H1 (cell line): ENCODE measurements at regions not wholly inside any gene's neighbourhood (a gene's known extent, or its start where the extent isn't known, plus 50 kb on each side); places are given as distances from the start of the nearest gene placed in this dataset.

Source experiments
- CTCF ChIA-PET: fragments of 300-600 bp; sonication (Branson Sonifier 250); formaldehyde crosslinking; loops from one replicate; lab custom pipeline; 2021; ENCODE audit not compliant: partially characterized antibody; lab: Charles Lee
- POLR2A ChIA-PET: fragments of 300-600 bp; sonication (Branson Sonifier 250); formaldehyde crosslinking; loops from one replicate; lab custom pipeline; 2021; ENCODE audit warnings: inconsistent platforms; ENCODE audit not compliant: partially characterized antibody; lab: Charles Lee
- DNase-seq, 2 experiments: peaks; one replicate each; pipeline versions ENCODE4 v3.0.0 to v3.0.0-alpha.2; 2010 to 2022; ENCODE audit warnings: low spot score in 2 of 2, low read depth in 1 of 2, mixed read lengths in 1 of 2
- FAIRE-seq: peaks from 2 replicates; lab custom pipeline; 2011; peaks lifted over from hg19 to GRCh38; lab: Jason Lieb, UNC
- H2AFZ ChIP-seq: 2 replicates; pipeline ENCODE4 v1.8.1; 2012; ENCODE audit warnings: low read length, inconsistent platforms
- H2AK5ac ChIP-seq: 2 replicates; pipeline ENCODE4 v1.6.1; 2013; ENCODE audit warnings: low read depth, low read length
- H2BK120ac ChIP-seq: replicated peaks from 2 replicates; pipeline ENCODE3; 2013; ENCODE audit warnings: low read depth, low read length, inconsistent platforms
- H2BK12ac ChIP-seq: 2 replicates; pipeline ENCODE4 v1.6.1; 2013; ENCODE audit warnings: low read depth, low read length
- H2BK15ac ChIP-seq: 2 replicates; pipeline ENCODE4 v1.6.1; 2013; ENCODE audit warnings: low read length
- H2BK20ac ChIP-seq: 2 replicates; pipeline ENCODE4 v1.6.1; 2013; ENCODE audit warnings: low read length
- H2BK5ac ChIP-seq: 2 replicates; pipeline ENCODE4 v1.6.1; 2013; ENCODE audit warnings: low read depth, low read length
- H3K14ac ChIP-seq: 2 replicates; pipeline ENCODE4 v1.6.1; 2013; ENCODE audit warnings: inconsistent platforms; ENCODE audit not compliant: insufficient read length
- H3K18ac ChIP-seq: 2 replicates; pipeline ENCODE4 v1.6.1; 2013; ENCODE audit warnings: low read length; ENCODE audit errors: extremely low read depth
- H3K23ac ChIP-seq: 2 replicates; pipeline ENCODE4 v1.6.1; 2013; ENCODE audit warnings: inconsistent platforms; ENCODE audit not compliant: insufficient read length
- H3K23me2 ChIP-seq: 2 replicates; pipeline ENCODE4 v1.6.1; 2013; ENCODE audit warnings: low read depth, low read length
- H3K27ac ChIP-seq: 2 replicates; pipeline ENCODE4 v1.6.1; 2011; ENCODE audit warnings: low read depth, low read length, inconsistent platforms
- H3K27me3 ChIP-seq, 4 experiments: replicated peaks in 1 of 4; 1 replicate in 1 of 4; 2 replicates in 3 of 4; pipeline versions ENCODE4 v1.6.1 to v1.8.1; 2011 to 2013; ENCODE audit warnings: low read length in 3 of 4, mild to moderate bottlenecking in 3 of 4, inconsistent platforms in 2 of 4, mixed read lengths in 2 of 4, moderate library complexity in 1 of 4; ENCODE audit not compliant: control insufficient read depth in 3 of 4, insufficient read depth in 3 of 4; ENCODE audit errors: extremely low read depth in 1 of 4
- H3K36me3 ChIP-seq, 4 experiments: 2 replicates each; pipeline versions ENCODE4 v1.6.1 to v1.8.1; 2011 to 2013; ENCODE audit warnings: mild to moderate bottlenecking in 4 of 4, low read length in 3 of 4, moderate library complexity in 2 of 4, control low read depth in 1 of 4, inconsistent platforms in 1 of 4; ENCODE audit not compliant: insufficient read depth in 4 of 4, control insufficient read depth in 2 of 4
- H3K4ac ChIP-seq: replicated peaks from 2 replicates; pipeline ENCODE3; 2013; ENCODE audit warnings: low read length, low read depth, mixed read lengths, inconsistent platforms; ENCODE audit not compliant: insufficient read length
- H3K4me1 ChIP-seq, 4 experiments: replicated peaks in 1 of 4; 1 replicate in 1 of 4; 2 replicates in 3 of 4; pipeline versions ENCODE4 v1.6.1 to v1.8.1; 2011 to 2013; ENCODE audit warnings: low read length in 3 of 4, inconsistent platforms in 2 of 4, mixed read lengths in 1 of 4; ENCODE audit not compliant: insufficient read depth in 4 of 4, control insufficient read depth in 3 of 4
- H3K4me2 ChIP-seq, 2 experiments: 2 replicates each; pipeline versions ENCODE4 v1.6.1 to v1.8.1; 2011 to 2013; ENCODE audit warnings: low read depth in 2 of 2, low read length in 2 of 2, control low read depth in 1 of 2, inconsistent platforms in 1 of 2, mild to moderate bottlenecking in 1 of 2; ENCODE audit not compliant: insufficient read depth in 1 of 2
- H3K4me3 ChIP-seq, 4 experiments: fragments of 200-600, 300-600 bp in 1 of 4; sonication (generic), shearing (Covaris generic), sonication (Bioruptor Twin) in 1 of 4; 2 replicates each; pipeline versions ENCODE4 v1.5.1 to v1.8.1; 2011 to 2016; ENCODE audit warnings: low read length in 4 of 4, low read depth in 3 of 4, control low read depth in 2 of 4, inconsistent platforms in 2 of 4, mild to moderate bottlenecking in 2 of 4, mixed read lengths in 1 of 4, moderate library complexity in 1 of 4; ENCODE audit not compliant: insufficient read depth in 2 of 4; ENCODE audit errors: extremely low read depth in 1 of 4
- H3K56ac ChIP-seq: replicated peaks from 2 replicates; pipeline ENCODE3; 2013; ENCODE audit warnings: low read depth, mild to moderate bottlenecking, mixed read lengths, low read length, inconsistent platforms; ENCODE audit not compliant: insufficient read length
- H3K79me1 ChIP-seq: 2 replicates; pipeline ENCODE4 v1.6.1; 2013; ENCODE audit warnings: low read depth, low read length, control low read depth
- H3K79me2 ChIP-seq, 2 experiments: 2 replicates each; pipeline versions ENCODE4 v1.6.1 to v1.8.1; 2012 to 2013; ENCODE audit warnings: low read length in 2 of 2, mild to moderate bottlenecking in 2 of 2, inconsistent platforms in 1 of 2; ENCODE audit not compliant: insufficient read depth in 2 of 2, control insufficient read depth in 1 of 2
- H3K9ac ChIP-seq, 4 experiments: replicated peaks in 1 of 4; 1 replicate in 1 of 4; 2 replicates in 3 of 4; pipeline versions ENCODE4 v1.6.1 to v1.8.1; 2011 to 2013; ENCODE audit warnings: low read depth in 3 of 4, low read length in 3 of 4, control low read depth in 2 of 4, mild to moderate bottlenecking in 2 of 4, moderate library complexity in 2 of 4, inconsistent platforms in 1 of 4; ENCODE audit errors: extremely low read depth in 1 of 4
- H3K9me3 ChIP-seq, 2 experiments: 2 replicates each; pipeline versions ENCODE4 v1.6.1 to v1.8.1; 2012 to 2013; ENCODE audit warnings: mild to moderate bottlenecking in 2 of 2, moderate library complexity in 2 of 2, control low read depth in 1 of 2, inconsistent platforms in 1 of 2, low read depth in 1 of 2, low read length in 1 of 2, mixed read lengths in 1 of 2; ENCODE audit not compliant: insufficient read depth in 2 of 2
- H4K20me1 ChIP-seq, 2 experiments: replicated peaks in 1 of 2; 2 replicates each; pipeline versions ENCODE3 to v1.8.1; 2011 to 2013; ENCODE audit warnings: inconsistent platforms in 2 of 2, low read length in 2 of 2, mild to moderate bottlenecking in 1 of 2; ENCODE audit not compliant: insufficient read depth in 2 of 2, control insufficient read depth in 1 of 2
- H4K5ac ChIP-seq: 2 replicates; pipeline ENCODE4 v1.6.1; 2013; ENCODE audit warnings: low read length, low read depth, mixed read lengths, inconsistent platforms; ENCODE audit not compliant: insufficient read length
- H4K8ac ChIP-seq: 2 replicates; pipeline ENCODE4 v1.8.0; 2013; ENCODE audit warnings: mild to moderate bottlenecking, moderate library complexity, low read length, inconsistent platforms; ENCODE audit not compliant: insufficient read depth; ENCODE audit errors: extremely low read depth
- H4K91ac ChIP-seq: replicated peaks from 2 replicates; pipeline ENCODE3; 2013; ENCODE audit warnings: low read length, mixed read lengths, inconsistent platforms; ENCODE audit not compliant: insufficient read length
- RXRA ChIP-seq: IDR thresholded peaks from 2 replicates; pipeline ENCODE4 v1.6.1; 2011; ENCODE audit warnings: low read depth, mild to moderate bottlenecking, low read length, moderate library complexity; ENCODE audit not compliant: insufficient read depth
- SUZ12 ChIP-seq: fragments of 200-600 bp; sonication (generic); IDR thresholded peaks from 2 replicates; pipeline ENCODE4 v1.6.1; 2012; ENCODE audit warnings: mild to moderate bottlenecking, inconsistent platforms, low read length, moderate library complexity, mixed read lengths
- TBP ChIP-seq: IDR thresholded peaks from 2 replicates; pipeline ENCODE4 v1.6.1; 2011; ENCODE audit warnings: low read depth, low read length, improper control_type of control experiment

DNA sequence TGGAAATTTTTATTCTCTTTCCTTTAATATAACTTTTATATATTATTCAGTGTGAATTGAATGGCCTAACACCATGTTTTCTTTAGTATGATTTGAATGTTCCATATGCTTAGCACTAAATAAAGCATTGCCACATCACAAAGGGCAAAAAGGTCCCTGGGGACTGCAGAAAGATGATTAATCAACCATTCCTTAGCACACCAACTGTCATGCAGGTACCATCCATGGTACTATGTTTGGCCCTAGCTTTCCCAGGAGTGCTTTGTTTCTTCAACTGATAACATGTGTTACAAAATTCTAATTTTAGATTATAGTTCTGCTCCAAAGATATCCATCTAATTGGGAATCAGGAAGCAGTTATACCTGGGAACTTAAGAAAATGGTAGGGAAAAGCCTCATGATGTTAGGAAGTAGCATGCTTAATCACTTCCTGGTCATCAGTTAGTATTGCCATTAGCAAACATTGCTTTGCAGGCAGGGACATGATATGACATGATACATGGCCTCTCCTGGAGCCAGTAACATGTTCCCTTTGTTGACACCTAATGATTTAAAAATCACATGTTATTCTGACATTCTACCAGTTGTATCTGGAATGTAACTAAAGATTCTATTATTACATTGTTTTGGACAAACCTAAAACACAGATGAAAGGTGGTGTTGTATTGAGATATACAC lies 712.6 kb upstream of the GBE1 start:
- H4K91ac ChIP-seq = no peak overlapping the region
- ChIA-PET POLR2A (no interaction called here), CTCF (interaction anchor here (1.2 kb wide), 1 partner anchor 23 kb away, joined by 4 read pairs; no protein-coding TSS in a partner anchor)
- no peak overlapping the region for H2BK20ac ChIP-seq
- H3K9ac ChIP-seq = no peak overlapping the region
- no peak for TF ChIP-seq TBP
- no peak for TF ChIP-seq RXRA
- no peak for TF ChIP-seq SUZ12
- no peaks in the 10 kb centered on the region for H3K79me2 ChIP-seq
- H3K4me1 ChIP-seq = no peaks in the 10 kb centered on the region
- H3K9me3 ChIP-seq = no peaks in the 10 kb centered on the region
- no peak overlapping the region for H3K27ac ChIP-seq
- H3K23ac ChIP-seq = no peak overlapping the region
- no peak overlapping the region for H3K4me2 ChIP-seq
- H3K23me2 ChIP-seq = no peaks in the 10 kb centered on the region
- no peak overlapping the region for H3K18ac ChIP-seq
- no peak overlapping the region for H2AFZ ChIP-seq
- H3K36me3 ChIP-seq = no peaks in the 10 kb centered on the region
- no peaks in the 10 kb centered on the region for H4K20me1 ChIP-seq
- no peak overlapping the region for H4K8ac ChIP-seq
- FAIRE-seq (no peak), DNase-seq (no peak)
- H2BK15ac ChIP-seq = no peak overlapping the region
- no peak overlapping the region for H3K4ac ChIP-seq
- H3K79me1 ChIP-seq = no peaks in the 10 kb centered on the region
- H3K27me3 ChIP-seq = no peaks in the 10 kb centered on the region
- no peak overlapping the region for H2BK120ac ChIP-seq
- H2BK12ac ChIP-seq = no peak overlapping the region
- H3K4me3 ChIP-seq = no peak overlapping the region
- H3K56ac ChIP-seq = no peak overlapping the region
- H2AK5ac ChIP-seq = no peak overlapping the region
- H3K14ac ChIP-seq = no peak overlapping the region
- no peak overlapping the region for H2BK5ac ChIP-seq
- no peak overlapping the region for H4K5ac ChIP-seq
